Lower leg skin (tissue), 3 donors: ENCODE measurements at regions not wholly inside any gene's neighbourhood (a gene's known extent, or its start where the extent isn't known, plus 50 kb on each side); places are given as distances from the start of the nearest gene placed in this dataset.

Source experiments
- POLR2A ChIP-seq, 2 donors: fragments of 450-650 bp; IDR thresholded peaks; one replicate each; pipeline ENCODE4 v1.6.1; 2016 to 2017; ENCODE audit warnings: antibody characterized with exemption in 2 of 2, mild to moderate bottlenecking in 1 of 2, moderate library complexity in 1 of 2
- TF ChIP-seq, protein P1 (sequence below), 3 donors: fragments of 450-650 bp; IDR thresholded peaks; one replicate each; pipeline ENCODE4 v1.5.1; 2016; ENCODE audit warnings: antibody characterized with exemption in 3 of 3, mild to moderate bottlenecking in 3 of 3, moderate library complexity in 2 of 3

GRCh38 chr1:91622616-91623015 lies 122.0 kb downstream of the CDC7 start:
- TF ChIP-seq, protein P1, sequence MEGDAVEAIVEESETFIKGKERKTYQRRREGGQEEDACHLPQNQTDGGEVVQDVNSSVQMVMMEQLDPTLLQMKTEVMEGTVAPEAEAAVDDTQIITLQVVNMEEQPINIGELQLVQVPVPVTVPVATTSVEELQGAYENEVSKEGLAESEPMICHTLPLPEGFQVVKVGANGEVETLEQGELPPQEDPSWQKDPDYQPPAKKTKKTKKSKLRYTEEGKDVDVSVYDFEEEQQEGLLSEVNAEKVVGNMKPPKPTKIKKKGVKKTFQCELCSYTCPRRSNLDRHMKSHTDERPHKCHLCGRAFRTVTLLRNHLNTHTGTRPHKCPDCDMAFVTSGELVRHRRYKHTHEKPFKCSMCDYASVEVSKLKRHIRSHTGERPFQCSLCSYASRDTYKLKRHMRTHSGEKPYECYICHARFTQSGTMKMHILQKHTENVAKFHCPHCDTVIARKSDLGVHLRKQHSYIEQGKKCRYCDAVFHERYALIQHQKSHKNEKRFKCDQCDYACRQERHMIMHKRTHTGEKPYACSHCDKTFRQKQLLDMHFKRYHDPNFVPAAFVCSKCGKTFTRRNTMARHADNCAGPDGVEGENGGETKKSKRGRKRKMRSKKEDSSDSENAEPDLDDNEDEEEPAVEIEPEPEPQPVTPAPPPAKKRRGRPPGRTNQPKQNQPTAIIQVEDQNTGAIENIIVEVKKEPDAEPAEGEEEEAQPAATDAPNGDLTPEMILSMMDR (IDR thresholded peaks at IDR 0.05): no peak
- no peak for TF ChIP-seq POLR2A (IDR thresholded peaks at IDR 0.05)
